Activated T-helper 2 cell treated with anti-CD3 and anti-CD28 coated beads, Interferon-gamma antibody, Interleukin-2, Interleukin-4, amounts not matched to agents 10 μg/mL and 5 μg/mL and 100 μg/mL, durations not matched to agents 14 hours and 24 hours and 36 hours (primary cell): ENCODE measurements at regions not wholly inside any gene's neighbourhood (a gene's known extent, or its start where the extent isn't known, plus 50 kb on each side); places are given as distances from the start of the nearest gene placed in this dataset.
"Not testable (repeated sequence)": the region's sequence is repeated elsewhere in the genome, so short reads cannot be mapped to it uniquely, and the experiment has no call there.

Experiments used
- DNase-seq: peaks from one replicate; pipeline ENCODE4 v3.0.0; 2021; ENCODE audit warnings: low spot score
- H3K27ac Mint-ChIP-seq: one replicate; pipeline ENCODE4 v1.8.0; 2021; ENCODE audit warnings: mixed read lengths
- H3K27me3 Mint-ChIP-seq: one replicate; pipeline ENCODE4 v1.8.0; 2021; ENCODE audit warnings: low read depth, mixed read lengths
- H3K36me3 Mint-ChIP-seq: one replicate; pipeline ENCODE4 v1.8.0; 2021; ENCODE audit warnings: low read depth, mixed read lengths
- H3K4me1 Mint-ChIP-seq: one replicate; pipeline ENCODE4 v1.8.0; 2021; ENCODE audit warnings: low read depth, mixed read lengths
- H3K4me3 Mint-ChIP-seq: one replicate; pipeline ENCODE4 v1.8.0; 2021; ENCODE audit warnings: low read depth, mild to moderate bottlenecking, moderate library complexity, mixed read lengths
- H3K9me3 Mint-ChIP-seq: one replicate; pipeline ENCODE4 v1.8.0; 2021; ENCODE audit warnings: mixed read lengths
- intact Hi-C: fragments of 100-400 bp; cut with micrococcal nuclease; formaldehyde crosslinking; loops from one replicate; pipeline ENCODE4 v1.15.1; 2023

DNA sequence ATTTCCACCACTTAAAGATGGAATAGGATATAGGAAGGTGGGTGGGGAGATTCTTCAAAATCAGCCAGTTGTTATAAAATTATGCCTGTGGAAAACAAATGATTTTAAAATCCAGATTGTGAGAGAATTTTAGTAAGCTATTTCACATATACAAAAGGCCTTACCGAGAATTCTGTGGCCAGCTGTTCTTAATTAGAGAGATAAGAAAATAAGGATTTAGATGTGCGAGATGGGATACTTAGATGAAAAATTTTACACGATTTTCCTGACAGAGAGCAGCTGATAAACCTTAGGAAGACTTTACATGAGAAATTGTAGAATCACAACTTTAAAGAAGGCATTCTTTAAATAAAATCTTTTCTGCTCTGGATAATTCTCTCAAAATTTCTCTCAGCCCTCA is 94.5 kb upstream of the IQCM start:
- no peak for DNase-seq
- Mint-ChIP-seq H3K4me3 (no peak overlapping the region), H3K27me3 (no peaks in the 10 kb centered on the region), H3K36me3 (no peaks in the 10 kb centered on the region), H3K27ac (no peak overlapping the region), H3K4me1 (no peaks in the 10 kb centered on the region), H3K9me3 (no peaks in the 10 kb centered on the region)
- intact Hi-C loops: no loop called here

DNA sequence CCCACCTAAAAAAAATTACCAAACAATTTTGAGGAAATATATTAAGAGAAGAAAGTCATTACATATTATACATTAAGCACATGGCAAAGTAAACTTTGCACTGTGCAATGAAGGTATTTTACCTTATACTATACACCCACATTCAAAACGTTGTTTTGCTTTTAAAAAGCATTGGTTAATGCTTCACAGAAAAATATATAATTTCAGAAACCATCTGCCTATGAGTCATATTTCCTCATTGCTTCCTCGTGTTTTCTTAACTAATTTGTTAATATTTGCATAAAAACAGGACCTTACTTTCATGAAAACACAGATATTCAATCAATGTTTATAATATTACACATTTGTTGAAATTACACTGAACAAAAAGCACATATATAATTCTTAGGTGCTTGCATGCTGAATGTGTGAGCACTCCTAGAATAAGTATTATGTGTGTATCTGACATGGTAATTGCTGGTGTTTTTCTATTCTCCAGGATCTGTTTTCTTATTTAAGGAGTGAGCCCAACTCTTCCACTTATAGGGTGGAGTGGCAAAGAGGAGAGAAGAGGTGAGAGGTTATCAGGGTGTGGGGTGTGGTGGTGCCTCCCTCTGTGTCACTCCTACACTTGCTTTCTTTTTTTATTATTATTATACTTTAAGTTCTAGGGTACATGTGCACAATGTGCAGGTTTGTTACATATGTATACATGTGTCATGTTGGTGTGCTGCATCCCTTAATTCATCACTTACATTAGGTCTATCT is 95.1 kb upstream of the IQCM start:
- no peaks in the 10 kb centered on the region for H3K36me3 Mint-ChIP-seq
- H3K9me3 Mint-ChIP-seq: no peaks in the 10 kb centered on the region
- no peak overlapping the region for H3K27ac Mint-ChIP-seq
- intact Hi-C loops: no loop called here
- no peaks in the 10 kb centered on the region for H3K27me3 Mint-ChIP-seq
- no peak overlapping the region for H3K4me3 Mint-ChIP-seq
- H3K4me1 Mint-ChIP-seq: no peaks in the 10 kb centered on the region
- DNase-seq: no peak

DNA sequence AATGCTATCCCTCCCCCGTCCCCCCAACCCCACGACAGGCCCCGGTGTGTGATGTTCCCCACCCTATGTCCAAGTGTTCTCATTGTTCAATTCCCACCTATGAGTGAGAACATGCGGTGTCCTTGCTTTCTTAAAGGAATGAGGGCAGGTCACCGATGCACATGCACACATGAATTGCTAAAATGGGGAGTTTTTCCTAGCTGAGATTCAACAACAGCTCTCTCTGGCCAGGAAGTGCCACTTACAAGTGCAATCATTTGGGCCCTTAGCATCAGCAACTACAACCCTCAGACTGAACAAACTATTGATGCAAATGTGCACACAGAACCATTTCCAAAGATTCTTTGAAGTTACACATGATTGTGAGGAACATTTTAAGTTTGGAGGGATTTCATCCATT is 95.7 kb upstream of the IQCM start:
- H3K4me3 Mint-ChIP-seq: no peak overlapping the region

DNA sequence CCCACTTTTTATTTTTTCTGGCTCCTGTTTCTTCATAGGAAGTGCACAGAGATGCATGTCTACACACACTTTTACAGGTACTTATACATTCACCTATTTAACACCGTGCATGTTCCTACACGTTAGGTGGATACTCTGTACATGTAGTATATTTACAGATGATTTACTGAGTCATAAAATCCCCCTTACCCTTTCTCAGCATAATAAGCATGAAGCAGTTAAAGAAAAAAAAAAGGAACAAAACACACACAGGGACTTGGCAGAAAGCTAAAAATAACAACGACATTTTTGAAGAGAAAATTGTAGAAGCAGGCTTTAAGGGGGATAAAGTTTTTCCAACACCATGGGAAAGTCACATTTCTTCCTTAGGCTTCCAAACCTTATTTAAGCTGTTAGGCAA is 96.4 kb upstream of the IQCM start:
- Mint-ChIP-seq H3K9me3 (no peaks in the 10 kb centered on the region), H3K27ac (no peak overlapping the region), H3K36me3 (no peaks in the 10 kb centered on the region), H3K4me1 (no peaks in the 10 kb centered on the region), H3K4me3 (no peak overlapping the region), H3K27me3 (no peaks in the 10 kb centered on the region)
- DNase-seq: no peak
- intact Hi-C loops: no loop called here

More for the DNA sequence above, 95.7 kb upstream of the IQCM start:
- no peaks in the 10 kb centered on the region for H3K36me3 Mint-ChIP-seq
- intact Hi-C loops: no loop called here
- H3K9me3 Mint-ChIP-seq: no peaks in the 10 kb centered on the region
- H3K4me1 Mint-ChIP-seq: no peaks in the 10 kb centered on the region
- no peak overlapping the region for H3K27ac Mint-ChIP-seq
- H3K27me3 Mint-ChIP-seq: no peaks in the 10 kb centered on the region
- DNase-seq: no peak

DNA sequence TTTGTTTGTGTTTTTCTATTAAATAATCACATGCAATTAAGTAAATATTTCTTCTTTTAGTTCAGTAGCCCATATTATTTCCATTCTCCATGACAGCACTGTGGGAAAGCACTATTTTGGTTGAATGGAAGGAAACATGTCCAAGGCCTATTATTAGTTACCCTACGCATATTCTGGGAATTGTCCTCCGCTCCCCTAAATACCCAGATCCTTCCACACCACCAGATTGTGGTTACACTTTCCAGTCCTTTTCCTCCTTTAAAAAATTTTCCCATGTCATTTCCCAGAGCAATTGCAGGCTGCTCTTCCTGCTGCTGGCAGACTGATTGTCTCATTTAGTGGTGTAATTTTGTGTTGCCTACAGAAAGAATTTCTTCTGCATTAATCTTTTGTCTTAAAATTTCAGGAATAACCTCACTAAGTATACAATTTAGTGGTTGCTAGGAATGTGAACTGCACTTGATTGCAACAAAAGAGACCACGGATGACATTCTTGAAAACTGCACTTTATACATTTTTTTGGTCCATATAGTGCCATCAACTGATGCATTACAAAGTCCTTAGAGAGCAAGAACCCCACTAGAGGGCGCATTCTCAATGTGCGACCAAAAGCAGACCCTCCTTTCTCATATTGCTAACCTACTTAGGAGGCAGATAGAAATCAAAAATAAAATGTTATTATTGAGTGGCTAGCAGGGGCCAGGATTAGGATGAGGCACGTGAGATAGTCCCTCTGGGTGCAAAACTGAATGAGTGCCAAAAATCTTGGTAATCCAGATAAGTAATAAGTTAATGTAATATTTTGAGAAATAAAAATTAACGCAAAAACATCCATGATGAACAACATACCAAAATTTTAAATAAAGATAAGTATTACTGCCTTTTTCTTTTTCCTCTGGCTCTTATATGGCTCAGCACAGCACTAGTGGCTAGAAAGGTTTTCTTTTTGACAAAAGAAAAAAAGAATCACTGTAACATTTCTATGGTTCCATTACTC is 98.8 kb upstream of the IQCM start:
- intact Hi-C loops: no loop called here
- no peaks in the 10 kb centered on the region for H3K27me3 Mint-ChIP-seq
- no peaks in the 10 kb centered on the region for H3K36me3 Mint-ChIP-seq
- H3K9me3 Mint-ChIP-seq: no peaks in the 10 kb centered on the region
- no peak overlapping the region for H3K4me3 Mint-ChIP-seq
- no peaks in the 10 kb centered on the region for H3K4me1 Mint-ChIP-seq
- H3K27ac Mint-ChIP-seq: no peak overlapping the region
- DNase-seq: no peak

DNA sequence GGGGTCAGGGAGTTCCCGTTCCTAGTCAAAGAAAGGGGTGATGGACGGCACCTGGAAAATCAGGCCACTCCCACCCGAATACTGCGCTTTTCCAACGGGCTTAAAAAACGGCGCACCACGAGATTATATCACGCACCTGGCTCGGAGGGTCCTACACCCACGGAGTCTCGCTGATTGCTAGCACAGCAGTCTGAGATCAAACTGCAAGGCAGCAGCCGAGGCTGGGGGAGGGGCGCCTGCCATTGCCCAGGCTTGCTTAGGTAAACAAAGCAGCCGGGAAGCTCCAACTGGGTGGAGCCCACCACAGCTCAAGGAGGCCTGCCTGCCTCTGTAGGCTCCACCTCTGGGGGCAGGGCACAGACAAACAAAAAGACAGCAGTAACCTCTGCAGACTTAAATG is 100.1 kb upstream of the IQCM start:
- H3K27ac Mint-ChIP-seq, DNase-seq, H3K4me3 Mint-ChIP-seq, H3K36me3 Mint-ChIP-seq, H3K9me3 Mint-ChIP-seq, H3K27me3 Mint-ChIP-seq, H3K4me1 Mint-ChIP-seq, intact Hi-C loops: not testable (repeated sequence)

DNA sequence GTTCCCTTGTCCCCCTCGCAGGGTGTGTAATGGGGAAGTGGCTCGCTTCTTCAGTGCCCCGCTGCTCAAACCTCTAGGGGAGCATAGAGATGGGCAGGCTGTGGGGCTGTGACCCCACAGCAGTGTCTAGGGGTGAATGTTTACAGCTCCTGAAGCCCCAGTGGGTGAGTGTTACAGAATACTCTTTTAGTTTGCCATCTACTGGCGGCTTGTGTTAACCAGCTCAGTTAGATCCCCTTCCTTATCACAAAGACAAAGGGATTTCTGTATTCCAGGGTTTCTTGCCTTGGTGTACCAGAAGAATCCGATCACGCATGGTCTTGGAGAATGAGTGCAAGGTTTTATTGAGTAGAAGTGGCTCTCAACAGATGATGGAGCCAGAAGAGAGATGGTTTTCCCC is 108.1 kb upstream of the IQCM start:
- H3K4me3 Mint-ChIP-seq: no peak overlapping the region
- intact Hi-C loops: no loop called here
- no peak overlapping the region for H3K27ac Mint-ChIP-seq
- no peaks in the 10 kb centered on the region for H3K36me3 Mint-ChIP-seq
- H3K4me1 Mint-ChIP-seq: no peaks in the 10 kb centered on the region
- no peak for DNase-seq
- H3K27me3 Mint-ChIP-seq: no peaks in the 10 kb centered on the region
- no peaks in the 10 kb centered on the region for H3K9me3 Mint-ChIP-seq

DNA sequence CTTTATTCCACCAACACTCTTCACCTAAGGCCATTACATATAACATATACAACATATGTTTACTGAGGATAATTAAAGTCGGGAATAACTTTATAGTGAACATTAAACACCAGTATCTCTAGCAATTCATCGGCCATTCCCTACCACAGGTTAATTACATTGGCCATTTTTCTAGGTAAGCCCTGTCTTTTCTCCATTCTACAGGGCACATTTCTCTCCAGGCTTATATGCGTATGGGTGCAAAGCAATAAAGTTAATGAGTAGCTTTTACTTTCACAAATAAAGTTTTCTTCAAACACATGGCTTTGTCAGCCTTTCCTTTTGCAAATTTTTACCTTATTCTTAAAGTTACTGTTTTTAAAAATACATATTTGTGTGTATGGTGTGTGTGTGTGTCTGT is 111.9 kb upstream of the IQCM start:
- Mint-ChIP-seq H3K27ac (no peak overlapping the region), H3K27me3 (no peaks in the 10 kb centered on the region)
- intact Hi-C loops: no loop called here

DNA sequence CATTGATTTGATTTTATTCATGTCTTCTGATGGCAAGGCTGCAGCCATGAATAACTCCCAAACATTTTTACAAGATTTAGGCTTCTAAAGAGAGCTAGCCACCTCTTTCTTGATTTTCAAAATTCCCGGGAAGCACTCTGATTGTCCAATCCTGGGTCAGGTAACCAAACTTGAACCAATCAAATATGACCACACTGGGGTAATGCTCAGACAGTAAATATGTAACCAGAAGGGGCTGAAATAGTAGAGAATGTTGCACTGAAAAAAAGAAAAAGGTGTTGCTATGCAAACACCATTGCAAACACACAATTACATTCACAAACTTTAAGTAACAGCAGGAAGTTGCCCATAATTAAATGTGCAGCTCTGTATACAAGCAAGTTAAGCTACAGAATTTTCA is 112.9 kb upstream of the IQCM start:
- H3K36me3 Mint-ChIP-seq: no peaks in the 10 kb centered on the region
- H3K27me3 Mint-ChIP-seq: no peaks in the 10 kb centered on the region
- intact Hi-C loops: no loop called here
- H3K9me3 Mint-ChIP-seq: no peaks in the 10 kb centered on the region
- H3K4me1 Mint-ChIP-seq: no peaks in the 10 kb centered on the region
- no peak for DNase-seq
- H3K4me3 Mint-ChIP-seq: no peak overlapping the region
- H3K27ac Mint-ChIP-seq: no peak overlapping the region

More for the DNA sequence above, 111.9 kb upstream of the IQCM start:
- no peaks in the 10 kb centered on the region for H3K4me1 Mint-ChIP-seq
- DNase-seq: no peak
- H3K36me3 Mint-ChIP-seq: no peaks in the 10 kb centered on the region
- no peak overlapping the region for H3K4me3 Mint-ChIP-seq
- no peaks in the 10 kb centered on the region for H3K9me3 Mint-ChIP-seq

DNA sequence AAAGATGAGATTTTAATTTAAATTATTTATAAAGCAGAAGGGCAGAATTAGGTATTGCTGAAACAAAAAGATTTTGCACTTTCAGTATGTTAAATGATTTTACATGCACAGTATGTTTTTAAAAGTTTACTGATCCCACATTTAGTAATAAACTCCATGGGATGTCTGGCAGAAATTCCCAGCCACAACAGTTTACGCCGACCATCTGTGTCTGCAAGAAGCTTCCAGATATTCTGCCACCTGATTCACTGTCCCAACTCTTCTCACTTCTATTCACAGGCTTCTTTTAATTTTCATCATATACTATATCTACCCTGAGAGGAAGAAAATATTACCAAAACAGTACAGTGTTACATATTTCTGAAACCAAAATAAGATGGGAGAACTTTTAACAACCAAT is 115.8 kb upstream of the IQCM start:
- no peak overlapping the region for H3K27ac Mint-ChIP-seq
- no peak overlapping the region for H3K4me3 Mint-ChIP-seq
- no peaks in the 10 kb centered on the region for H3K9me3 Mint-ChIP-seq
- no peaks in the 10 kb centered on the region for H3K36me3 Mint-ChIP-seq
- intact Hi-C loops: no loop called here
- no peak for DNase-seq
- H3K27me3 Mint-ChIP-seq: no peaks in the 10 kb centered on the region
- no peaks in the 10 kb centered on the region for H3K4me1 Mint-ChIP-seq

DNA sequence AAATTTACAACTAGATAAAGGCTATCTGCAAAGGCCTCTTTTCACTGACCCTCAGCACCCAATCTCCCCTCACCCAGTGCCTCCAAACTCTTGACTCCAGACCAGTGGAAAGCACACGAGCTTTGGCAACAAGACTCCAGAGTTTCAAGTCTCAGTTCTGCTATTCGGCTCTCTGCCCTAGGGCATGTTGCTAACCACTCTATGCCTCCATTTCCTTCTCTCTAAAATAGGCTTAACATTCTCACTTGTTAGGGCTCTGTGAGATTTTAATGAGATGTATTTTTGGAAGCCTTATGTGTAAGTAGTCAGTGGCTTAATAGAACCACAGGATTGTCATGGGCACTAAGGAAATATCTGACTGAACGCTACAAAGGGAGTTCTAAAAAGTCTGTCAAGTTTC is 116.5 kb upstream of the IQCM start:
- Mint-ChIP-seq H3K4me1 (no peaks in the 10 kb centered on the region), H3K4me3 (no peak overlapping the region), H3K27me3 (no peaks in the 10 kb centered on the region), H3K27ac (no peak overlapping the region), H3K36me3 (no peaks in the 10 kb centered on the region), H3K9me3 (no peaks in the 10 kb centered on the region)
- intact Hi-C loops: no loop called here
- no peak for DNase-seq

DNA sequence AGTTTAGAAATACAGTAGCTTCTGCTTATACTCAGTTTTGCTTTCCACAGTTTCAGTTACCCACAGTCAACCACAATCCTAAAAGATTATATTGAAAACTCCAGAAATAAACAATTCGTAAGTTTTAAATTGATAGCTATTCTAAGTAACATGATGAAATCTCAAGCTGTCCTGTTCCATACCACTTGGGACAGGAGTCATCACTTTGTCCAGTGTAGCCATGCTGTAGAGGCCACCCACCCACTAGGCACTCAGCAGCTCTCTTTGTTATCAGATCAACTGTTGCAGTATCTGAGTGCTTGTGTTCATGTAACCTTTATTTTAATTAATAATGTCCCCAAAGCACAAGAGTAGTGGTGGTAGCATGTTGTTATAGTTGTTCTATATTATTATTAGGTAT is 117.5 kb upstream of the IQCM start:
- H3K36me3 Mint-ChIP-seq: no peaks in the 10 kb centered on the region
- H3K27me3 Mint-ChIP-seq: no peaks in the 10 kb centered on the region
- intact Hi-C loops: no loop called here
- no peak overlapping the region for H3K27ac Mint-ChIP-seq
- H3K9me3 Mint-ChIP-seq: peaks cover 1% of the 10 kb centered on the region
- no peaks in the 10 kb centered on the region for H3K4me1 Mint-ChIP-seq
- no peak overlapping the region for H3K4me3 Mint-ChIP-seq
- DNase-seq: no peak

DNA sequence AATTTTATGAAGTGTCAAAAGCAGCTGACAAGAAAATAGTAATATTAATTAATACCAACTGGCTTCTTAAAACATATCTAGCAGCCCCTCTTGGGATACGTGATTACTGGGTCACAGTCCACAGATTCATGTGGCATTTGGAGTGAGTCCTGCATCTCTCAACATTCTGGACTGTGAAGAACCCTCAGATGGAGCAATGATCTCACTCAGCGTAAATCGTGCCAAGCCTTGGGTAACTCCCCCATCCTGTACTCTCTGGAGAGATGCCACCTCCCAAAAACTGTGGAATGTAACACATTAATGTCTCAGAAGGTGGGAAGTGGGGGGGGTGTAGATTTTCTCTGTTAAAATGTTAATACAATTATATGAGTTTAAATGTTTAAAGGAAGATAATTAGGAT is 118.2 kb upstream of the IQCM start:
- intact Hi-C loops: no loop called here
- H3K27me3 Mint-ChIP-seq: no peaks in the 10 kb centered on the region
- no peaks in the 10 kb centered on the region for H3K4me1 Mint-ChIP-seq
- no peak overlapping the region for H3K4me3 Mint-ChIP-seq
- no peaks in the 10 kb centered on the region for H3K36me3 Mint-ChIP-seq
- no peak for DNase-seq
- no peak overlapping the region for H3K27ac Mint-ChIP-seq
- peaks cover 4% of the 10 kb centered on the region for H3K9me3 Mint-ChIP-seq
